Endodermal cell (in vitro differentiated cells): ENCODE measurements at regions not wholly inside any gene's neighbourhood (a gene's known extent, or its start where the extent isn't known, plus 50 kb on each side); places are given as distances from the start of the nearest gene placed in this dataset.

Experiments
- DNase-seq: peaks from one replicate; pipeline ENCODE4 v3.0.0-alpha.2; 2017
- H3K27ac ChIP-seq: 2 replicates; pipeline ENCODE4 v1.5.1; 2013; ENCODE audit warnings: mild to moderate bottlenecking, low read depth, low read length, moderate library complexity
- H3K27me3 ChIP-seq: 2 replicates; pipeline ENCODE4 v1.6.1; 2013; ENCODE audit warnings: mild to moderate bottlenecking, low read length, moderate library complexity; ENCODE audit not compliant: insufficient read depth, control insufficient read depth, poor library complexity, severe bottlenecking
- H3K36me3 ChIP-seq: 2 replicates; pipeline ENCODE4 v1.7.0; 2013; ENCODE audit warnings: mild to moderate bottlenecking, low read length, moderate library complexity; ENCODE audit not compliant: control insufficient read depth, insufficient read depth
- H3K4me1 ChIP-seq: one replicate; pipeline ENCODE4 v1.7.0; 2013; ENCODE audit warnings: low read length; ENCODE audit not compliant: control insufficient read depth, insufficient read depth
- H3K4me3 ChIP-seq: 2 replicates; pipeline ENCODE4 v1.5.1; 2013; ENCODE audit warnings: mild to moderate bottlenecking, low read length, moderate library complexity
- H3K9ac ChIP-seq: 2 replicates; pipeline ENCODE4 v1.6.1; 2013; ENCODE audit warnings: mild to moderate bottlenecking, low read length, moderate library complexity; ENCODE audit not compliant: poor library complexity, severe bottlenecking; ENCODE audit errors: extremely low read depth
- H3K9me3 ChIP-seq: 2 replicates; pipeline ENCODE4 v1.6.1; 2013; ENCODE audit warnings: mild to moderate bottlenecking, low read length, moderate library complexity; ENCODE audit not compliant: control insufficient read depth
- H3K27ac Mint-ChIP-seq: 2 replicates; pipeline ENCODE4 v1.8.0; 2020; ENCODE audit warnings: mixed read lengths
- H3K27me3 Mint-ChIP-seq: 2 replicates; pipeline ENCODE4 v1.8.0; 2021; ENCODE audit warnings: mild to moderate bottlenecking, mixed read lengths; ENCODE audit not compliant: insufficient read depth
- H3K36me3 Mint-ChIP-seq: 2 replicates; pipeline ENCODE4 v1.8.0; 2020; ENCODE audit warnings: low read depth, mixed read lengths
- H3K4me1 Mint-ChIP-seq: 2 replicates; pipeline ENCODE4 v1.8.0; 2020; ENCODE audit warnings: mixed read lengths
- H3K4me3 Mint-ChIP-seq: 2 replicates; pipeline ENCODE4 v1.8.0; 2020; ENCODE audit warnings: mild to moderate bottlenecking, moderate library complexity, mixed read lengths
- H3K9me3 Mint-ChIP-seq: 2 replicates; pipeline ENCODE4 v1.8.0; 2020; ENCODE audit warnings: mild to moderate bottlenecking, mixed read lengths
- CTCF ChIP-seq: fragments of 200-600 bp; sonication (generic); conservative IDR thresholded peaks from 2 replicates; pipeline ENCODE4 v1.5.0; 2021; ENCODE audit warnings: antibody characterized with exemption, mild to moderate bottlenecking
- WGBS, 2 experiments: methylation state at CpG; one replicate each; pipeline versions ENCODE4 v1.1.5 to v1.1.7; 2013; ENCODE audit warnings: missing lambda C conversion rate in 2 of 2, mixed read lengths in 1 of 2; ENCODE audit not compliant: insufficient coverage in 1 of 2, insufficient read length in 1 of 2; 5-methylcytosine and 5-hydroxymethylcytosine counted together

- Histone ChIP-seq H3K4me1 (no peaks in the 10 kb centered on the region), H3K9ac (no peak overlapping the region), H3K36me3 (no peaks in the 10 kb centered on the region), H3K4me3 (no peak overlapping the region), H3K9me3 (no peaks in the 10 kb centered on the region), H3K27me3 (no peaks in the 10 kb centered on the region), H3K27ac (no peak overlapping the region)
- TF ChIP-seq CTCF: no peak
- DNase-seq: no peak
- Mint-ChIP-seq H3K9me3 (no peaks in the 10 kb centered on the region), H3K27ac (no peak overlapping the region), H3K4me1 (no peaks in the 10 kb centered on the region), H3K36me3 (no peaks in the 10 kb centered on the region), H3K27me3 (no peaks in the 10 kb centered on the region), H3K4me3 (no peak overlapping the region)
- WGBS, 2 experiments: 96 to 100% methylated on average over 1 to 4 of the region's 4 CpGs
Observed at GRCh38 chr4:161317000-161317399, 846.8 kb downstream of the FSTL5 start.

- WGBS, 2 experiments: 95 to 100% methylated on average over 2 to 3 of the region's 3 CpGs
- Histone ChIP-seq H3K36me3 (no peaks in the 10 kb centered on the region), H3K9ac (no peak overlapping the region), H3K27me3 (no peaks in the 10 kb centered on the region), H3K27ac (no peak overlapping the region), H3K4me3 (no peak overlapping the region), H3K4me1 (no peaks in the 10 kb centered on the region), H3K9me3 (no peaks in the 10 kb centered on the region)
- Mint-ChIP-seq H3K36me3 (no peaks in the 10 kb centered on the region), H3K4me3 (no peak overlapping the region), H3K27me3 (no peaks in the 10 kb centered on the region), H3K9me3 (no peaks in the 10 kb centered on the region), H3K27ac (no peak overlapping the region), H3K4me1 (no peaks in the 10 kb centered on the region)
- no peak for DNase-seq
- no peak for TF ChIP-seq CTCF
Observed at GRCh38 chr4:161314371-161314770, 849.4 kb downstream of the FSTL5 start.

GRCh38 chr4:161303551-161303950 is 860.2 kb downstream of the FSTL5 start:
- H3K36me3 Mint-ChIP-seq: peaks cover 3% of the 10 kb centered on the region
- no peak for TF ChIP-seq CTCF

More at GRCh38 chr4:161303551-161303950, 860.2 kb downstream of the FSTL5 start:
- peaks cover 12% of the 10 kb centered on the region for H3K9me3 Mint-ChIP-seq
- Histone ChIP-seq H3K4me1 (no peaks in the 10 kb centered on the region), H3K27me3 (no peaks in the 10 kb centered on the region), H3K9ac (no peak overlapping the region), H3K4me3 (no peak overlapping the region), H3K36me3 (no peaks in the 10 kb centered on the region), H3K9me3 (peaks cover 15% of the 10 kb centered on the region), H3K27ac (no peak overlapping the region)
- DNase-seq: no peak
- WGBS, 2 experiments: 75 to 98% methylated on average over 1 to 2 of the region's 2 CpGs
- no peaks in the 10 kb centered on the region for H3K4me1 Mint-ChIP-seq
- no peak overlapping the region for H3K27ac Mint-ChIP-seq
- no peak overlapping the region for H3K4me3 Mint-ChIP-seq
- H3K27me3 Mint-ChIP-seq: no peaks in the 10 kb centered on the region
